CD14-positive monocyte (primary cell): ENCODE measurements at regions not wholly inside any gene's neighbourhood (a gene's known extent, or its start where the extent isn't known, plus 50 kb on each side); places are given as distances from the start of the nearest gene placed in this dataset.

ENCODE experiments used
- DNase-seq, 3 donors: peaks; one replicate each; pipeline ENCODE4 v3.0.0-alpha.2; 2011 to 2022
- H2AFZ ChIP-seq: 2 replicates; pipeline ENCODE4 v1.6.0; 2012; ENCODE audit warnings: mild to moderate bottlenecking, low read depth, low read length, inconsistent platforms; ENCODE audit not compliant: insufficient read depth, poor library complexity, severe bottlenecking
- H3K27ac ChIP-seq, 2 donors: 1 replicate in 1 of 2; 2 replicates in 1 of 2; pipeline ENCODE4 v1.5.1; 2012 to 2013; ENCODE audit warnings: low read length in 2 of 2, control low read depth in 1 of 2, inconsistent platforms in 1 of 2, low read depth in 1 of 2, mild to moderate bottlenecking in 1 of 2
- H3K27me3 ChIP-seq, 2 donors: one replicate each; pipeline versions ENCODE4 v1.6.0 to v1.6.1; 2011 to 2013; ENCODE audit warnings: low read length in 2 of 2; ENCODE audit not compliant: control insufficient read depth in 2 of 2, insufficient read depth in 2 of 2
- H3K36me3 ChIP-seq, 2 donors: replicated peaks in 1 of 2; 1 replicate in 1 of 2; 2 replicates in 1 of 2; pipeline versions ENCODE4 v1.5.1 to v1.6.1; 2012 to 2013; ENCODE audit warnings: low read length in 2 of 2, control low read depth in 1 of 2, inconsistent platforms in 1 of 2, mild to moderate bottlenecking in 1 of 2; ENCODE audit not compliant: insufficient read depth in 2 of 2, control insufficient read depth in 1 of 2
- H3K4me1 ChIP-seq, 2 donors: 1 replicate in 1 of 2; 2 replicates in 1 of 2; pipeline versions ENCODE4 v1.5.1 to v1.6.1; 2012 to 2013; ENCODE audit warnings: low read length in 2 of 2, control low read depth in 1 of 2, inconsistent platforms in 1 of 2, mild to moderate bottlenecking in 1 of 2, moderate library complexity in 1 of 2; ENCODE audit not compliant: insufficient read depth in 2 of 2, control insufficient read depth in 1 of 2
- H3K4me2 ChIP-seq: replicated peaks from 2 replicates; pipeline ENCODE3; 2012; ENCODE audit warnings: low read length, moderate library complexity, mild to moderate bottlenecking; ENCODE audit not compliant: poor library complexity, severe bottlenecking; ENCODE audit errors: extremely low read depth
- H3K4me3 ChIP-seq, 3 experiments: fragments of 200-600 bp in 1 of 3; sonication (generic) in 1 of 3; replicated peaks in 1 of 3; 1 replicate in 2 of 3; 2 replicates in 1 of 3; pipeline ENCODE4 v1.5.1; 2011 to 2013; ENCODE audit warnings: low read length in 3 of 3, mild to moderate bottlenecking in 3 of 3, control low read depth in 2 of 3, low read depth in 2 of 3, inconsistent platforms in 1 of 3, moderate library complexity in 1 of 3
- H3K79me2 ChIP-seq: 2 replicates; pipeline ENCODE4 v1.6.0; 2012; ENCODE audit warnings: mild to moderate bottlenecking, control low read depth, inconsistent platforms, low read length, moderate library complexity; ENCODE audit not compliant: insufficient read depth
- H3K9ac ChIP-seq: 2 replicates; pipeline ENCODE4 v1.6.0; 2017; ENCODE audit warnings: low read length, mild to moderate bottlenecking; ENCODE audit not compliant: insufficient read depth, poor library complexity, severe bottlenecking
- H3K9me3 ChIP-seq, 2 donors: replicated peaks in 1 of 2; 1 replicate in 1 of 2; 2 replicates in 1 of 2; pipeline versions ENCODE4 v1.5.1 to v1.6.1; 2012 to 2013; ENCODE audit warnings: low read length in 2 of 2, control low read depth in 1 of 2; ENCODE audit not compliant: control insufficient read depth in 1 of 2, insufficient read depth in 1 of 2
- H4K20me1 ChIP-seq: 2 replicates; pipeline ENCODE4 v1.6.0; 2012; ENCODE audit warnings: mild to moderate bottlenecking, low read length, control low read depth, moderate library complexity; ENCODE audit not compliant: insufficient read depth
- H3K27ac Mint-ChIP-seq, 7 donors: one replicate each; pipeline ENCODE4 v1.8.0; 2020; ENCODE audit warnings: mild to moderate bottlenecking in 7 of 7, mixed read lengths in 7 of 7, moderate library complexity in 6 of 7, inconsistent platforms in 2 of 7
- H3K27me3 Mint-ChIP-seq, 3 donors: one replicate each; pipeline ENCODE4 v1.8.0; 2021 to 2022; ENCODE audit warnings: low read depth in 3 of 3, mild to moderate bottlenecking in 3 of 3, mixed read lengths in 3 of 3, moderate library complexity in 3 of 3, inconsistent platforms in 1 of 3
- H3K36me3 Mint-ChIP-seq, 2 donors: one replicate each; pipeline ENCODE4 v1.8.0; 2020; ENCODE audit warnings: mixed read lengths in 2 of 2, inconsistent platforms in 1 of 2, mild to moderate bottlenecking in 1 of 2
- H3K4me1 Mint-ChIP-seq: one replicate; pipeline ENCODE4 v1.8.0; 2020; ENCODE audit warnings: mild to moderate bottlenecking, mixed read lengths
- H3K4me3 Mint-ChIP-seq, 2 donors: one replicate each; pipeline ENCODE4 v1.8.0; 2020; ENCODE audit warnings: mild to moderate bottlenecking in 2 of 2, mixed read lengths in 2 of 2, moderate library complexity in 1 of 2
- H3K9me3 Mint-ChIP-seq, 7 donors: one replicate each; pipeline ENCODE4 v1.8.0; 2020 to 2022; ENCODE audit warnings: mixed read lengths in 7 of 7, mild to moderate bottlenecking in 6 of 7, moderate library complexity in 6 of 7, inconsistent platforms in 2 of 7
- WGBS: methylation state at CpG from one replicate; pipeline ENCODE4 v1.1.5; 2013; ENCODE audit warnings: missing lambda C conversion rate; ENCODE audit not compliant: insufficient coverage; 5-methylcytosine and 5-hydroxymethylcytosine counted together
- intact Hi-C, 2 donors: fragments of 100-400 bp; cut with micrococcal nuclease; formaldehyde crosslinking; loops; one replicate each; pipeline versions ENCODE4 v1.15.0 to v1.15.1; 2023
- TF ChIP-seq, protein P1 (sequence below): fragments of 200-600 bp; IDR thresholded peaks from one replicate; pipeline ENCODE4 v1.8.0; 2022; ENCODE audit warnings: antibody characterized with exemption, mild to moderate bottlenecking

DNA sequence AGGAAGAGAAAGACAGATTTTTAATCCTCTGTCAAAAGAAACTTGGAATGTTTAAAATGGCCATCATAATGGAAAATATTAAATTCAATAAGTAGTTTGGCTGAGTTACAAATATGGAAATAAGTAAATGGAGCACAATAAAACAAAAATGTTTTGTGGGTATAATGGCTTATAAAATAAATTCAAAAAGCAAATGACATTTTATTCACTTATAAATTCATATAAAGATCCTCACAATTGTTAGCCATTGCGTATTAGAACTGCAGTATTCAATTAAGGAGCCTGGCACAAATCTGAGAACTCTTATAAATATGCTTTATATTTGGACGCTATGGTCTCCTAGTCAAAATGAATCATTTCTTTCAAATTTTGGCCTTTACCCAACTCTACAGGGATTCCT, 339.0 kb upstream of the PABPC4L start:
- Histone ChIP-seq H3K27ac (no peak overlapping the region), H3K79me2 (no peaks in the 10 kb centered on the region), H3K9ac (no peak overlapping the region), H3K4me3 (no peak overlapping the region), H3K27me3 (no peaks in the 10 kb centered on the region), H2AFZ (no peak overlapping the region), H4K20me1 (no peaks in the 10 kb centered on the region), H3K9me3 (peaks cover 0 to under 1% of the 10 kb centered on the region in 2 donors), H3K4me2 (no peak overlapping the region), H3K4me1 (no peaks in the 10 kb centered on the region), H3K36me3 (no peaks in the 10 kb centered on the region)
- no peak overlapping the region for H3K27ac Mint-ChIP-seq
- TF ChIP-seq, protein P1, sequence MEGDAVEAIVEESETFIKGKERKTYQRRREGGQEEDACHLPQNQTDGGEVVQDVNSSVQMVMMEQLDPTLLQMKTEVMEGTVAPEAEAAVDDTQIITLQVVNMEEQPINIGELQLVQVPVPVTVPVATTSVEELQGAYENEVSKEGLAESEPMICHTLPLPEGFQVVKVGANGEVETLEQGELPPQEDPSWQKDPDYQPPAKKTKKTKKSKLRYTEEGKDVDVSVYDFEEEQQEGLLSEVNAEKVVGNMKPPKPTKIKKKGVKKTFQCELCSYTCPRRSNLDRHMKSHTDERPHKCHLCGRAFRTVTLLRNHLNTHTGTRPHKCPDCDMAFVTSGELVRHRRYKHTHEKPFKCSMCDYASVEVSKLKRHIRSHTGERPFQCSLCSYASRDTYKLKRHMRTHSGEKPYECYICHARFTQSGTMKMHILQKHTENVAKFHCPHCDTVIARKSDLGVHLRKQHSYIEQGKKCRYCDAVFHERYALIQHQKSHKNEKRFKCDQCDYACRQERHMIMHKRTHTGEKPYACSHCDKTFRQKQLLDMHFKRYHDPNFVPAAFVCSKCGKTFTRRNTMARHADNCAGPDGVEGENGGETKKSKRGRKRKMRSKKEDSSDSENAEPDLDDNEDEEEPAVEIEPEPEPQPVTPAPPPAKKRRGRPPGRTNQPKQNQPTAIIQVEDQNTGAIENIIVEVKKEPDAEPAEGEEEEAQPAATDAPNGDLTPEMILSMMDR: no peak
- no peak overlapping the region for H3K4me3 Mint-ChIP-seq
- H3K9me3 Mint-ChIP-seq: peaks cover 0 to 1% (median 0%) of the 10 kb centered on the region in 7 donors
- H3K27me3 Mint-ChIP-seq: no peaks in the 10 kb centered on the region
- intact Hi-C loops: no loop called here
- H3K36me3 Mint-ChIP-seq: no peaks in the 10 kb centered on the region
- no peaks in the 10 kb centered on the region for H3K4me1 Mint-ChIP-seq
- DNase-seq: no peak
- WGBS: no CpG with 5 or more reads among the region's 2 CpGs

GRCh38 chr4:134539729-134540231, 338.2 kb upstream of the PABPC4L start:
- H4K20me1 ChIP-seq: no peaks in the 10 kb centered on the region
- H3K9me3 ChIP-seq: no peaks in the 10 kb centered on the region
- no peaks in the 10 kb centered on the region for H3K27me3 ChIP-seq
- Mint-ChIP-seq H3K4me3 (no peak overlapping the region), H3K4me1 (no peaks in the 10 kb centered on the region), H3K9me3 (peaks cover 0 to 1% (median 0%) of the 10 kb centered on the region in 7 donors), H3K27me3 (no peaks in the 10 kb centered on the region), H3K36me3 (no peaks in the 10 kb centered on the region), H3K27ac (no peak overlapping the region)
- no peak overlapping the region for H3K4me2 ChIP-seq
- TF ChIP-seq, protein P1: no peak
- no peak overlapping the region for H2AFZ ChIP-seq
- H3K79me2 ChIP-seq: no peaks in the 10 kb centered on the region
- no peak overlapping the region for H3K27ac ChIP-seq
- no peak overlapping the region for H3K9ac ChIP-seq
- no peak for DNase-seq
- intact Hi-C loops: no loop called here
- WGBS: no CpG with 5 or more reads among the region's 1 CpG
- no peak overlapping the region for H3K4me3 ChIP-seq
- no peaks in the 10 kb centered on the region for H3K36me3 ChIP-seq
- no peaks in the 10 kb centered on the region for H3K4me1 ChIP-seq
